Epidermal melanocyte (primary cell): ENCODE measurements at regions not wholly inside any gene's neighbourhood (a gene's known extent, or its start where the extent isn't known, plus 50 kb on each side); places are given as distances from the start of the nearest gene placed in this dataset.
"Not testable (repeated sequence)": the region's sequence is repeated elsewhere in the genome, so short reads cannot be mapped to it uniquely, and the experiment has no call there.

ENCODE experiments used
- DNase-seq: peaks from one replicate; pipeline ENCODE4 v3.0.0; 2011; ENCODE audit warnings: low spot score; ENCODE audit not compliant: insufficient read length

GRCh38 chr13:55652657-55653056 lies 1488.1 kb upstream of the PRR20A start:
- DNase-seq: no peak

DNA sequence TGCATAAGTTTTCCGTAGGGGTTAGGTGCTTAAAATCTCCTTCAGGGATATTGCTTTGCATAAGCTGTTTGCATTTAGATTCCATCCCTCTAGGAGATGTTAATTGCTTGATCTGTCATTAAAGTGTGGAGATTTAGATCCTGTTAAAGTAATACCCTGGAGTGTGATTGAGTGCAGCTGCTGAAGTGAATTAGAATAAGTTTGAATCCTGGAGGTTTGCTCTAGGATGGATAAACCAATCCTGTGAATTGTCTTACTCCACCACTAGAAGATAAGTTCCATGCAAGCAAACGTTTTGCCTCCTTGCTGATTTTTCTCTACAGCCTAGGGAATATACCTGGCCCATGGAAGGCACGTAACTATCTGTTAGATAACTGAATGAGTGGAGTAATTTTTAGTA lies 1487.2 kb upstream of the PRR20A start:
- no peak for DNase-seq

GRCh38 chr13:55654243-55654642 lies 1486.5 kb upstream of the PRR20A start:
- no peak for DNase-seq

DNA sequence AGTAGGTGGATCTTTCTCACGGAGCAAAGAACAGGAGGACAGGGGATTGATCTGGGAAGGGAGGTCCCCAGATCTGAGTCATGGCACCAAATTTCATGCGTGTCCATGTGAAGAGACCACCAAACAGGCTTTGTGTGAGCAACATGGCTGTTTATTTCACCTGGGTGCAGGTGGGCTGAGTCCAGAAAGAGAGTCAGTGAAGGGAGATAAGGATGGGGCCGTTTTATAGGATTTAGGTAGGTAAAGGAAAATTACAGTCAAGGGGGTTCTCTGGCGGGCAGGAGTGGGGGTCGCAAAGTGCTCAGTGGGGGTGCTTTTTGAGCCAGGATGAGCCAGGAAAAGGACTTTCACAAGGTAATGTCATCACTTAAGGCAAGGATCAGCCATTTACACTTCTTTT lies 1480.5 kb upstream of the PRR20A start:
- DNase-seq: not testable (repeated sequence)

DNA sequence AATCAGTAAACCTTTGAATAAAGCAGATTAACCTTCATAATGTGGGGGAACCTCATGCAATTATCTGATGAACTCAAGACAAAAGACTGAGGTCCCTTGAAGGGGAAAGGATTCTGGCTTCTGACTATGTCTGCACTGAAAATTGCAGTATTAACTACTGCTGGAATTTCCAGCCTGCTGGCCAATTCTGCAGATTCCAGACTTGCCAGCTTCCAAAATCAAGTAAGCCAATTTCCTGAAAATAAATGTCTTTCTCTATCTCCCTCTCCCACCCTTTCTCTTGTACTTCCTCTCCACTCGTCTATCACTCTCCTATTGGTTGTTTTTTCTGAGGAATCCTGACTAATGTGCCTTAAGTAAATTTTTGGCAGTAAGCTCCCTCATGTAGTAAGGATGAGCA lies 1479.9 kb upstream of the PRR20A start:
- no peak for DNase-seq

DNA sequence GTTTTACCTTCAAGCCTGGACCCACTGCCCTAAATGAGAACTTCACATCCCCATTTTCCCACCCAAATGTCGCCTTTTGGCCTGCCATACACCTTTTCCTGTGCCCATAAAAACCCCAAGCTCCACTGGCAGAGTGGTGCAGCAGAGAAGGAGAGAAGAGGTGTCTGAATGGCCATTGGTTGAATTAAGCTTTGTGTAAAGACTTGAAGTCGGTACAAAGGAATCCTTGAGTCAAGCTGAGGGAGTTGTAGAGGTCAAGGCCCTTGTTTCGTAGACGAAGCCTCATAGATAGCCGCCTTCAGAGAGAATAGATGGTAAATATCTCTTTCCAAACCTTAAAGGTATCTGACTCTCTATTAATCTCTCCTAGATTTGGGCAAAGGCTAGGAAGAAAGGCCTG lies 1479.2 kb upstream of the PRR20A start:
- DNase-seq: no peak

DNA sequence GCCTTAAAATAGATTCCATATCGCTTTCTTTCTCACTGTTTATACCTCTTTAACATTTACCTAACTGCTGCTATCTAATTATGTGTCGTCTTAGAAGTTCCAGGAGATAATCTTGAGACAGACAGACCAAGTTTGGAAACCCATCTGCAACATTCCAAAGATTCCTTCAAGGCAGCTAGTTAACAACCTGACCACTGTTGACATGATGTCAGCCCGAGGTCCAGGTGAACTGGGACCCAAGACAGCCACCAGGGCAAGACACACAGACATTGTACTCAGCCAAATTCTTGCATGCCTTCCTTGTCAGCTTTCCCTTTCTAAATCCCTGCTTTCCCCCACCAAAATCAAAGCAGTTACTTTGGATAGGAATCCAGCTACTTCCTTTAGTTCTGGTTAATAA lies 1476.5 kb upstream of the PRR20A start:
- DNase-seq: no peak

- no peak for DNase-seq
Measured at GRCh38 chr13:55669051-55669450, 1471.7 kb upstream of the PRR20A start.

DNA sequence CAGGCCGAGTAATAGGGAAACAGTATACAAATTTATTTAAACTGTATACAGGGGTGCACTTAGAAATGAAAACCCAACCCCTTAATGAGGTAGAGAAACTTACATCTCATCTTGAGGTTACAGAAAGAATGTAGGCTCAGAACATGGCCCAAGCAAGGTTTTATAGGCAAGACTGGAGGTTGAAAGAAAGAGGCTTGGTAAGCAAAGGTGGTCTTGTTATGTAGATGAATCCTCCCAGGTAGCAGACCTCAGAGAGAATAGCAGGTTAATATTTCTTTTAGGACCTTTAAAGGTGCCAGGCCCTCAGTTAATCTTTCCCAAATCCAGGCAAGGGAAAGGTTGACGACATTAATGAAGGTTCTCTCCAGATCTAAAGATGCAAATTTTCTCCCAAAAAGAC lies 1466.8 kb upstream of the PRR20A start:
- DNase-seq: no peak

DNA sequence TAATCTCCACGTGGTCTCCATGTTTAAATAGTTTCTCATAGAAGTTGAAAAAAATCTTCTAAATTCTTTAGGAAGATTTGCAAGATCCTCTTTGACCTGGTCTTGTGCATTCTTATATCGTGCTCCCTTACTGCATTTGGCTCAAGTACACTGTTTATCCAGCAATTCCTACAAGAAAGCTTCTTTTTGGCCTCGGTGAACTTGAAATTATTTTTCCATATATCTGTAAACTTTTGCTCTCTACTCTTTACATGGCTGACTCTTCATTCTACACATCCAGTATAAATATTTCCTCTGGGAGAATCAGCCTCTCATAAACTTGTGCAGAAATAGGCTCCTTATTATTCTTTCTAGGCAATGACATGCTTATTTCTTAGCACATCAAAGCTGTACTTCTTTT lies 1457.9 kb upstream of the PRR20A start:
- no peak for DNase-seq

DNA sequence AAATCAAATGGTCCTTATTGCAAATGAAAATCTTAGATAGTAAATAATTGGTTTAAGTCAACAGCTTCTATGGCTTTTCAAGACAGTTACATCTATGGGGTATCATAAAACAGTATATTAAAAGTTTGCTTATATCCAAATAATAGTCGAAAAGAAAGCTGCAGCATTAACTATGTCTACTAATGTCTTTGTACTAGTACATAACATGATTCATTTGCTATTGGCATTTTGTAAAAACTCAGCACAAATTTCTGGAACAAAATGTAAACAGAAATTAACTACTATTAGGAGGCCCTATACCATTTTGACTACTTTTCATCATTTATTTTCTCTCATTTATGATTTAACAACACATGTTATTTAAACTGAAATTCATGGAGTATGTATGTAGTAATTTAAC lies 1435.2 kb upstream of the PRR20A start:
- DNase-seq: no peak

DNA sequence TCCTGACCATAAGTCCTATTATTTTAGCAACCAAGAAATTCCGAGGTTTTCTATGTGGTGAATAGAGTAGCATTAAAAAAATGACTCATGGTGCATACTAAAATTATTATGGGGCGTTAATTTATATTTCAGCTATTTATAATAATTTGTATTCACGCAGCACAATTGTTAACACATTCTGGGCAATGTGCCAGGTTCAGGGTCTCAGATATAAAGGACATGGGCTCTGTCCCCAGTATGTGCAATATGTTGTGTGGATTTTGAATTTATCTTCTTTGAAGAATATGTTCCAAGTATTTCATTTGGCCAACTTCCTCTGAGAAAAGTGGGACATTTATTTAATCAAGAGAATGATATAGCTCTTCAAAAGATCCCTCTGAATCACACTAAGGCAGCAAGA lies 1434.7 kb upstream of the PRR20A start:
- DNase-seq: no peak

DNA sequence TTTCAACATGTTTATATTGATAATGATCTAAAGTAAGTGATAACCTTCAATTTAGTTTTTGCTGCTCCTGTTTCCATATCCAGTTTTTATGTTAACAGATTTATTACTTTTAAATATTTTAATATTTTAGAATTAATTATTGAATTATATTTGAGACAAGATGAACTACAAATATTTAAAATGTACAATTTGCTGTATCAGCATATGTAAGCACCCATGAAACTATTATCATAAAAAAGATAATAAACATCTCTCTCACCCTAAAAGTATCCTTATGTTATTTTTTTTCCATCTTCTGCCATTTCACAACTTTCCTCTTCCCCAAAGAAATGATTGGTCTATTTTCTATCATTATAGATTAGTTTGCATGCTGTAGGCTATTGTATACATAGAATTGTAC lies 1426.6 kb upstream of the PRR20A start:
- DNase-seq: no peak

GRCh38 chr13:55727683-55728082 lies 1413.0 kb upstream of the PRR20A start:
- DNase-seq: no peak

GRCh38 chr13:55728247-55728646 lies 1412.5 kb upstream of the PRR20A start:
- DNase-seq: no peak

DNA sequence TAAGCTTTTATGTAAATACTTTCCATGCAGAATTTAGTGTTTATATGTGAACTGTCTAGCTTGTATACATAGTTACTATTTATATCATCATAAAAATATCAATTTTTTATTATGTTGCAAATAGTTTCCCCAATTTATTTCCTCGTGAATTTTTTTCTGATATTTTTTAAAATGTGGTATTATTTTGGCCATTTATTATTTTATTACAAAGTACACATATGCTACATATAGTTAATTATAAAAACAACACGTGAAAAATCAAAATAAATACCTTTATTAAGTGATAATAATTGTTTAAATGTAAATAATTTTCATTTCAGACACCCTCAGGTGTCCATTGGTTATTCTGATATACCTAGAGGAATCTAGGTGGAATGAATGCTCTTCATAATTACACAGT lies 1394.9 kb upstream of the PRR20A start:
- DNase-seq: no peak

- DNase-seq: no peak
Measured at GRCh38 chr13:55761986-55762385, 1378.7 kb upstream of the PRR20A start.

DNA sequence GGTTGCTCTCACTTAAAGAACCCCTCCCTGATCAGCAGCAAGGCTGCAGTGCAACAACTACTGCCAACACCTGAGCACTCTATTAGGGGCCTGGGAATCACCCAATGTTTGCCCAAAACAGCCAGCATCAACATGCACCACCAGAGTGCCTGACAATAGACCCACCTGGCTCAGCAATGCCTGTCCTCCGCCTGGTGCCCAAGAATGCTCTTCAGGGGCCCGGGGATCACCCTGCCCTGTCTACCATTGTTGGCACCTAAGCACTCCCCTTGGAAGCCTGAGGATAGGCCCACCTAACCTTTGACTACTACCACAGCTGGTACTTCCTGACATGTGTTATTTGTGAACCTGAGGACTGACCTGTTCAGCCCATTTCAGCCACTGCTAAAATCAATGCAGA lies 1363.1 kb upstream of the PRR20A start:
- DNase-seq: no peak

GRCh38 chr13:55783841-55784240 lies 1356.9 kb upstream of the PRR20A start:
- no peak for DNase-seq

- no peak for DNase-seq
Measured at GRCh38 chr13:55788548-55788947, 1352.2 kb upstream of the PRR20A start.

GRCh38 chr13:55792544-55793193 lies 1348.0 kb upstream of the PRR20A start:
- DNase-seq: no peak

GRCh38 chr13:55815458-55816033 lies 1325.2 kb upstream of the PRR20A start:
- no peak for DNase-seq

GRCh38 chr13:55816976-55817601 lies 1323.6 kb upstream of the PRR20A start:
- no peak for DNase-seq
